HK-2 (cell line): ENCODE measurements at regions not wholly inside any gene's neighbourhood (a gene's known extent, or its start where the extent isn't known, plus 50 kb on each side); places are given as distances from the start of the nearest gene placed in this dataset.

Experiments
- DNase-seq: peaks from one replicate; pipeline ENCODE4 v3.0.0-alpha.2; 2018; ENCODE audit not compliant: unreplicated experiment

GRCh38 chr11:80074837-80075236 lies 634.0 kb upstream of the TENM4 start:
- DNase-seq: no peak

DNA sequence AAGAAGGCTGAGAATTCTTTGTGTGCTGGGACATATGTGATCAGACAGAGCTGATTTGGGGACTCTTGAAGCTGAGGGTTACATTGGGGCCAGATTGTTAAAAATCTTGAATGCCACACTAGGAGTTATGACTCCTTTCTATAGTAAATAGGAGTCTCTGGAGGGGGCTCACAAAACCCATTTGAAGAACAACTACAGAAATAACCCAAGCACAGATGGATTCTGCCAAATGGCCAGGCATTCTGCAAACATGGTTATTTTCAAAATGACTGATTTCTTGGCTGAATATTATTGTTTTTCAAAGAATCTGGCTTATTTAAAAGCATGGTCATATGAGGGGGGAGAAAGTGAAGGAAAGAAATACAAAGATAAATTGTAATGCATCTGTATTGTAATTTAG lies 625.5 kb upstream of the TENM4 start:
- no peak for DNase-seq

- no peak for DNase-seq
Measured at GRCh38 chr11:80065086-80065485, 624.3 kb upstream of the TENM4 start.

DNA sequence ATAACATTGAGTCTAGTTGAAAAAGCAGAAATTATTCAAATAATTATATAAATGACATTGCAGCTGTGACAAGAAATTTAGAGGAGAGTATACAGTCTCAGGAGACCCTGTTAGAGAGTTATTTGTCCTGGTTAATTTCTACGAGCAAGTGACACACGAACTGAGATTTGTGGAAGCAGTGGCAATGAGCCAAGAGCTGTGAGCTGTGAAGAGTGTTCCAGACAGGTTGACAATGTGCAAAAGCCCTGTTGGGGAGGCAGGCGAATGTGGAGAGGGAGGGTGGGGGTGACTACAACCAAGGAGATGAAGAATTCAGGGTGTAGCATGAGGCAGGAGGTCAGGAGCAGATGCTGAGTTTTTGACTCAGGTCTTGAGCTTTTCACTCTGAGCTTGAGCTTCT lies 620.2 kb upstream of the TENM4 start:
- no peak for DNase-seq

DNA sequence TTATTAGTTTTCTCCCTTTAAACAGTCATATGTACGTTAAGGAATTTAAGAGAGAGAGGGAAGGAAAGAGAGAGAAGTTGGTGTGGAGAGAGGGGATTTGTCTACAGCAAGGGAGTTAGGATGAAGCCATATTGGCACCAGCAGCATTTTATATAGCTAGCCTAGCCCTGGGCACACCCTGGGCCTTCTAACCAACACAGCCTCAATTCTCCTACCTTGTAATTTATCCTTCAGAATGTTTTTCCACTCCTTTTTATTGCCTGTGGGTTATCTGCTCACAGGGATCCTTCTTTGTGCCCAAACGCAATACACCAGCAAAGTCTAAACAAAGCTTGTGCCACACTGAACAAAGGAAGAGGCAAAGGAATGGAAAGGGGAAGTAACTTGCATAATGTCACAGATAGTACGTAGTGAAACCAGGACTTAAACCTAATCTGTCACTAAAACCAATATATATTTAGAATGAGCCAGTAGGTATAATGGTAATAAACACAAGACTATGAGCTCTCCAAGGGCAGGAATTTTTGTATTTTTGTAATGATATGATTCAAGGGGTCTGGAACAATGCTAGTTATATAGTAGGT lies 613.8 kb upstream of the TENM4 start:
- no peak for DNase-seq

GRCh38 chr11:80048513-80048912 lies 607.7 kb upstream of the TENM4 start:
- no peak for DNase-seq

GRCh38 chr11:80041136-80042000 lies 600.5 kb upstream of the TENM4 start:
- no peak for DNase-seq

- no peak for DNase-seq
Measured at GRCh38 chr11:80034801-80035200, 594.0 kb upstream of the TENM4 start.

DNA sequence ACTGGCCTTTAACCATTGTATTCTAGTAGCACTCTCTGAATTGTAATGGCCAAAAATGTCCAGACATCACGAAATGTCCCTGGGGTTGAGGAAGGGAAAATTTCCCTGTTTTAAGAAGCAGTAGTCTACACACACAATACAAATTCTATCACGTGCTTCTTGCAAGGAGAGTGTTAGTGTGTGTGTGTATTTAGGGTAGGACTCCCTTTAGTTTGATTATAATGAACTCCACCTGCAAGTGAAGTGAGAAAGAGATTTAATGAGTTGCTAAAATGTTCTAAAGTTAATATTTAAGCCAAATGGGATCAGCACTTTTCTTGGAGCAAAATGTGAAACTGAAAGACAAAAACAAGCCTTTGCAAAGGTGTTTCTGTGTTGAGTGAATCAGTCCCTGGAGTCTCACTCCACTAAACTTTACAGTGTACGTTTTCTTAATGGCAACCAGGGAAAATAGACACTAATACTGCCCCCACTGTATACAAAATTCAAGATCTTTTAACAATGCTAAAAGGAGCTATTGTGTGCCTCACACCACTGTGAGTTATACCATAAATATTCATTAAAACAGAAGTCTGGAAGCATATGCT lies 590.3 kb upstream of the TENM4 start:
- DNase-seq: no peak

GRCh38 chr11:80028998-80029397 lies 588.2 kb upstream of the TENM4 start:
- DNase-seq: no peak

- DNase-seq: no peak
Measured at GRCh38 chr11:80024119-80024518, 583.3 kb upstream of the TENM4 start.

- DNase-seq: no peak
Measured at GRCh38 chr11:80023386-80023785, 582.6 kb upstream of the TENM4 start.

DNA sequence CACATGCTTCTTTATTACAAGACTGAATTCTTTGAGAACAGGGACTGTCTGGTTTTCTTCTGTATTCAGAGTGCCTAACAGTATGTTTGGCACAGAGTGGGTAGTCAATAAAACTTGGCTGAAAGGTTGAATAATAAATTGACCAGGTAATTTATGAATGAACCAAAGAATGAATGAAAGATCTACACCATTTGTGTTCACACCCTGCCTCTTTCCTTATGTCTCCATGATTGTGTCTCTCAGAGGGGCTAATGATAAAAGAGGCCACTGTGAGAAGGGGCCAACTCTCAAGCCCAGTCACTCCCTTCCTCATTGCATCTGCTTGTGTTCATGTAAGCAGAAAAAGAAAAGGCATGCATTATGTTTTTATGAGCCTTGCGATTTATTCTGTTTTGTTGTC lies 569.7 kb upstream of the TENM4 start:
- no peak for DNase-seq

DNA sequence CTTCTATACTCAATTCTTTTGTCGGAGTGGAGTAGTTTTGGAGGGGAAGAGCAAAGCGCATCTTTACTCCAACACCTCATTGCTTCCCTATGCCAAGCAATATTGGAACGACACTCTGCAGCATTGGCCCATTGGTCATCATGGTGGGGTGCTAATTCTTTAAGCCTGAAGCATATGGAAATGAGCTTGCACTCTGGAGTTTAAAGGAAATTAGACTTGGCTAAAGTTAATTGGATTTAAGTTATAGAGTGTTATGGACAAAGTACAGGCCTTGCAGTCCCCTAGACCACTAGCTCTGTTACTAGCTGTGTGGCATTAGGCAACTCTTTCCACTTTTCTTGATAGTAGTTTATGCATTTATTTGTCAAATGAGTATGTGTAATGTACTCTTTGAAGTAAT lies 568.3 kb upstream of the TENM4 start:
- DNase-seq: no peak

GRCh38 chr11:80007616-80008015 lies 566.8 kb upstream of the TENM4 start:
- peak; percentile 3 for DNase-seq

- no peak for DNase-seq
Measured at GRCh38 chr11:79990141-79990540, 549.3 kb upstream of the TENM4 start.

- no peak for DNase-seq
Measured at GRCh38 chr11:79982185-79982584, 541.4 kb upstream of the TENM4 start.

GRCh38 chr11:79980916-79981315 lies 540.1 kb upstream of the TENM4 start:
- no peak for DNase-seq

GRCh38 chr11:79973721-79974617 lies 533.1 kb upstream of the TENM4 start:
- DNase-seq: peak; percentile 21

GRCh38 chr11:79971255-79971654 lies 530.4 kb upstream of the TENM4 start:
- no peak for DNase-seq

- no peak for DNase-seq
Measured at GRCh38 chr11:79966592-79966991, 525.8 kb upstream of the TENM4 start.
